ENCODE measurements at regions not wholly inside any gene's neighbourhood (a gene's known extent, or its start where the extent isn't known, plus 50 kb on each side); places are given as distances from the start of the nearest gene placed in this dataset.

GRCh38 chr18:25830787-25831186, 259.6 kb downstream of the SS18 start:
- no peak for TF ChIP-seq CTCF (IDR thresholded peaks at IDR 0.05)
- no peak overlapping the region for H3K27ac ChIP-seq

GRCh38 chr18:25827961-25828561, 262.4 kb downstream of the SS18 start:
- 18 to 30% (median 22%) methylated on average over 13 of the region's 13 CpGs for WGBS, 3 donors
- Histone ChIP-seq H3K4me1 (no peaks in the 10 kb centered on the region), H3K9me3 (peaks cover 4% of the 10 kb centered on the region), H3K36me3 (ENCODE audit: insufficient read depth in 1 of 2, low read depth in 1 of 2) (no peaks in the 10 kb centered on the region), H3K27ac (no peak overlapping the region), H3K4me3 (no peak overlapping the region), H3K27me3 (ENCODE audit: insufficient read depth in 3 of 3, low read length in 2 of 3) (peaks cover 0 to 3% (median 0%) of the 10 kb centered on the region in 3 donors)
- ATAC-seq: no peak
- no peak for DNase-seq
- intact Hi-C loops (cut with DNase I): no loop called here
- no peak for TF ChIP-seq CTCF (IDR thresholded peaks at IDR 0.05)

More at GRCh38 chr18:25830787-25831186, 259.6 kb downstream of the SS18 start:
- H3K27me3 ChIP-seq (ENCODE audit: insufficient read depth in 3 of 3, low read length in 2 of 3): no peaks in the 10 kb centered on the region
- H3K9me3 ChIP-seq: no peaks in the 10 kb centered on the region
- WGBS, 3 donors: 29 to 46% (median 36%) methylated on average over 2 of the region's 2 CpGs
- H3K36me3 ChIP-seq (ENCODE audit: insufficient read depth in 1 of 2, low read depth in 1 of 2): no peaks in the 10 kb centered on the region
- DNase-seq: peak; percentile 54 to 69
- intact Hi-C loops (cut with DNase I): loop anchor here (1.0 to 10.0 kb wide), 6 partner anchors 48 to 953 kb away; partner anchors contain the start of gene ZNF521 (in 1 of the 2)
- peak; percentile 83 to 96 (median 92) for ATAC-seq
- no peaks in the 10 kb centered on the region for H3K4me1 ChIP-seq
- no peak overlapping the region for H3K4me3 ChIP-seq

- intact Hi-C loops (cut with DNase I): no loop called here
- WGBS, 3 donors: 44 to 59% (median 44%) methylated on average over 4 of the region's 4 CpGs
- H3K27me3 ChIP-seq (ENCODE audit: insufficient read depth in 3 of 3, low read length in 2 of 3): peaks cover 0 to 3% (median 0%) of the 10 kb centered on the region in 3 donors
- H3K4me1 ChIP-seq: no peaks in the 10 kb centered on the region
- H3K27ac ChIP-seq: no peak overlapping the region
- DNase-seq (no peak), ATAC-seq (peak in 1 of 4 donors; percentile 27)
- peaks cover 4% of the 10 kb centered on the region for H3K9me3 ChIP-seq
- no peak overlapping the region for H3K4me3 ChIP-seq
- no peak for TF ChIP-seq CTCF (IDR thresholded peaks at IDR 0.05)
- no peaks in the 10 kb centered on the region for H3K36me3 ChIP-seq (ENCODE audit: insufficient read depth in 1 of 2, low read depth in 1 of 2)
These were observed 263.2 kb downstream of the SS18 start for GRCh38 chr18:25827228-25827627.

- intact Hi-C loops (cut with DNase I): no loop called here
- peaks cover 4% of the 10 kb centered on the region for H3K9me3 ChIP-seq
- no peak overlapping the region for H3K4me3 ChIP-seq
- WGBS, 3 donors: 69 to 90% (median 83%) methylated on average over 5 of the region's 5 CpGs
- peaks cover 0 to 3% (median 0%) of the 10 kb centered on the region in 3 donors for H3K27me3 ChIP-seq (ENCODE audit: insufficient read depth in 3 of 3, low read length in 2 of 3)
- no peaks in the 10 kb centered on the region for H3K36me3 ChIP-seq (ENCODE audit: insufficient read depth in 1 of 2, low read depth in 1 of 2)
- ATAC-seq: no peak
- no peak overlapping the region for H3K27ac ChIP-seq
- no peak for TF ChIP-seq CTCF (IDR thresholded peaks at IDR 0.05)
- DNase-seq: no peak
- H3K4me1 ChIP-seq: no peaks in the 10 kb centered on the region
These were observed 263.6 kb downstream of the SS18 start for GRCh38 chr18:25826823-25827222.
